HG03558 (cell line): ENCODE measurements at regions not wholly inside any gene's neighbourhood (a gene's known extent, or its start where the extent isn't known, plus 50 kb on each side); places are given as distances from the start of the nearest gene placed in this dataset.
"Not testable (repeated sequence)": the region's sequence is repeated elsewhere in the genome, so short reads cannot be mapped to it uniquely, and the experiment has no call there.

ENCODE experiments used
- ATAC-seq: cut with Tn5 transposase; IDR thresholded peaks from one replicate; pipeline ENCODE4 v1.9.1; 2021; ENCODE audit warnings: moderate number of reproducible peaks; ENCODE audit not compliant: unreplicated experiment; ENCODE audit errors: extremely low read depth

GRCh38 chr3:130569461-130570365 is 52.7 kb downstream of the COL6A6 start:
- ATAC-seq, result no peak

GRCh38 chr3:130572769-130573168 is 55.8 kb downstream of the COL6A6 start:
- no peak for ATAC-seq

DNA sequence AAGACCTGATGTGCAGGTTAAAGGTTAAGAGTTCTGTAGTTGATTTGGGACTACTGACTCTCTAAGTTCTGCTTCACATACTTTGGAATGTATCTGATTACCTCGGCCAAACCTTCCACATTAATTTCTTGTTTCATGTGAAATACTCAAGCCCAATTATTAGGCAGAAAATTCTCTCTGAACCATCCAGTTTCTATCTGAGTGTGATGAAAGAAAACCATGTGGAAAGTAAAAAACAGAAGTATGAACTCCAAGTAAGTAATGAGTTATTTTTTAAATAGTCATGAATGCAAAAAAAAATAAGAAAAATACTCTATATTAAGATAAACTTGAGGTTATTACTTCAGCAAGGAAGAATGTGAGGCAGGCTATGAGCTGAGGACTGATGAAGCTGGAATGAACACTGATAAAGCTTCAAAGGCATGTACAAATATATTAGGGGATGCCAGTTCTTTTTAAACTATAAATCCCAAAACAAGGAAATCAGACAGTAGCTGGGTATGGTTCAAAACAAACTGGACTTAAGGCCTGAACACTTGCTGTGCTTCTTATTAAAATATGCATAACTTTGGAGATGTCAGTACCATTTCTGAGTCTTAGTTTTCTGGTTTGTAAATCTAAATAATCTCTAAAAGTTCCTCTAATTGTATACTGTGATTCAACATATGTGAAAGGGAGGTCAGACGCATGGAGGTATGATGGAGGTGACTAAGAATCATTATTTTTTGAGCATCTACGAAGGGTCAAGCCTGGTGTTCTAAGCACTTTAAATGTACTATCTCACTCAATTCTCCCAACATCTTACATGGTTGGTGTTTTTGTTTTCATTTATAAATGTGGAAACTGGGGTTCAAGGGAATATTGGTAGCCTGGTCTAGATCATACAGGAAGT is 59.6 kb downstream of the COL6A6 start:
- no peak for ATAC-seq

- peak; percentile 84 for ATAC-seq
Observed at GRCh38 chr3:130582457-130583153, 65.6 kb downstream of the COL6A6 start.

GRCh38 chr3:130594749-130595148 is 77.8 kb downstream of the COL6A6 start:
- not testable (repeated sequence) for ATAC-seq

DNA sequence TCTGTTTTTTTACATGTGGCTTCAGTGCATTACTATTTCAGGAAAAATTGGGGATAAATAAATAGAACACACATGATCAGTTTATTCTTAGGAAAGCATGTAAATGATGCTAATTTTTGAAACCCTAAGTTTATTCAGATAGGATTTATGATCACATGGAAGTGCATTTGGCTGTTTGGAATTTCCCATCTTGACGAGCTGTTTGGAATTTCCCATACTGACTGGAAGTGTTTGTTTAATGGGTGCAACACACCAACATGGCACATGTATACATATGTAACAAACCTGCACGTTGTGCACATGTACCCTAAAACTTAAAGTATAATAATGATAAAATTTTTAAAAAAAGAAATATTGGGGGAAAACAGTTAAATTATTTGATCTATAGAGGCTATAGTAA is 79.5 kb downstream of the COL6A6 start:
- no peak for ATAC-seq

GRCh38 chr3:130601442-130601971 is 84.5 kb downstream of the COL6A6 start:
- ATAC-seq, result no peak

DNA sequence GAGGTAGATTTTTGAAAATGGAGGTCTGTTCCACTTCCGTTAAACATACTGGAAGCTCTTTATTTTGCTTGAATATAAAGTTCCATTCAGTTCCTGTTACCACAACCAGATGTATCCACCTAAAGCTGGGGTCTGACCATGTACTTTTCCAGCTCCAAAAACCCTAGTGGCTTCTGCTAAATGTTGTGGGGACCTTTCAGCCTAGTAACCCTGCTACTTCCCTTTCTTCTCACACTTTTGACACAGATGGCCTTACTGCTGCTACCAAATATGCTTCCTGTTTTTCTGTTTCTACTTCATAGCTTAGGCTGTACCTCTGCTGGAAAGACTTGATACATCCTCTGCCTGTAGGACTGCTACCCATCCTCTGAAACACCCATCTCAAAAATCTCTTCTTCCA is 87.8 kb downstream of the COL6A6 start:
- no peak for ATAC-seq

DNA sequence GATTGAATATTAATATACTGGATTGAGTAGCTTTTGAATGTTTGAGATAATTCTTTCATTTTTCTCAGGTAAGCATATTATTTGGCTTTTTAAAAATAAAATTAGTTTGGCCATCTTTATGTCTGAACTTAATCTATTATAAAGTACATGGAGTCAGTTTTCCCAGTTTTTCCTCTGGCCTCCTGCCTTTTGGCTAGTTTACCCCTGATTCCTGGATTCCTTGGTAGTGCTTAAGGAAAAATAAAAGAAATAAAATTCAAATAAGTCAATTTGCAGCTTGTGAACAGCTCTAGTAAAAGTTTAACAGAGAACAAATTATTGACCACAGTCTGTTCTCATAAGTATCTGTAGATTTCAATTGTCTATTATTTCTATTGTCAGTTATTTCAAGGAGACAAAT is 89.4 kb downstream of the COL6A6 start:
- ATAC-seq, result no peak

GRCh38 chr3:130607553-130608154 is 90.7 kb downstream of the COL6A6 start:
- ATAC-seq, result no peak

DNA sequence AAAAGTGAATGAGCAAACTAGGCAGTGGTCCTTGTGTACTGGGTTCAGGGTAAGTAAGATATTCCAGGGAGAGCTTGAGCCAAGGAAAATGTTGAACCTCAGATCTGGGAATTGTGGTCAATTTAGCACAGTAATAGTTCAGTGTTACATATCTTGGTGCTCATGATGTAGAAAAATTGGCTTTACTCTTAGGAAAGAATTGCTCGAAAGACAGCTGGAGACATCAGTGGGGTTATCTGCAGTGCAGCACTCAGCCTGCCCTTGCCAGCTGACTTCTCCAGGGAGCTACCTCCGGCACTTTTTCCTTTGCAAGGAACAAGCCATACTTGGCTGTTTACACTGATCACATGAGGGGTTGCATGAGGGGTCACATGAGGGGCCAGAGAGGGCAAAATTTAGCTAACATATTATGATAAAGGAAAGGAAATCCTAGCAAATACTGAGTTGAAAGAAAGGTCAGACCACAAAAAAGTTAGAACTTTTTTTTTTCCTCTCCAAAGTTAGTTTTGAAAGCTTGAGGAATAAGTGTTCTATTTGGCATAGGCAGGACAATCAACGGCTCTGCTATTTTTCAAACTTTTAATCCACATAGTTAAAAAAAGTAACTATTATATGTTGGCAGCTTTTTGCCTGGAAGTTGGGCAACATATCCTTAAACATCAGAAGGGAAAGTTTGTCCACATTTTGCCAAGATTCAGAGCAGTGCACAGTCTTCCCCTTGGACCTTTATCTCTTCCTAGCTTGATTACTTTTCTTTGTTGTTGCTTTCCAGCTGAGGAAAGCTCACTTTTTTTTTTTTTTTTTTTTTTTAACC is 92.4 kb downstream of the COL6A6 start:
- ATAC-seq, result no peak

GRCh38 chr3:130619196-130619595 is 102.2 kb downstream of the COL6A6 start:
- ATAC-seq, result no peak

GRCh38 chr3:130621824-130622223 is 104.8 kb downstream of the COL6A6 start:
- no peak for ATAC-seq

DNA sequence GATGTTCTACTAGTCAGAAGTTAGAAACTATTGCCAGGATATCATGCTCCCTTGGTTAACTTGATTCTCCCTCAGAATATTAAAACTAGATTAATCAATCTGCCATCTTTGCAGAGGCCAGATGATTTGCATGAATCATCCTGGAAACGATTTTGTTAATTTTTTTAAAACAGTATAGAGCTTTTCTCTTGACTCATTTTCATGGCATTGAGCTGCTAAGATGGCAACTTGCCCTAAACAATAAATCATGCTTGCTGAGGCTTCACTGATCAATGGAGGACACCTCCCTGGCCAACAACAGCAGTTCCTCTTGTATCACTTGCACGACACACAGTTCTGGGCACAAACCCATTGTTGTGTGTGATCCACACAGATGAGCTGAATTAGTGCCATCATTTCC is 109.1 kb downstream of the COL6A6 start:
- ATAC-seq, result no peak

DNA sequence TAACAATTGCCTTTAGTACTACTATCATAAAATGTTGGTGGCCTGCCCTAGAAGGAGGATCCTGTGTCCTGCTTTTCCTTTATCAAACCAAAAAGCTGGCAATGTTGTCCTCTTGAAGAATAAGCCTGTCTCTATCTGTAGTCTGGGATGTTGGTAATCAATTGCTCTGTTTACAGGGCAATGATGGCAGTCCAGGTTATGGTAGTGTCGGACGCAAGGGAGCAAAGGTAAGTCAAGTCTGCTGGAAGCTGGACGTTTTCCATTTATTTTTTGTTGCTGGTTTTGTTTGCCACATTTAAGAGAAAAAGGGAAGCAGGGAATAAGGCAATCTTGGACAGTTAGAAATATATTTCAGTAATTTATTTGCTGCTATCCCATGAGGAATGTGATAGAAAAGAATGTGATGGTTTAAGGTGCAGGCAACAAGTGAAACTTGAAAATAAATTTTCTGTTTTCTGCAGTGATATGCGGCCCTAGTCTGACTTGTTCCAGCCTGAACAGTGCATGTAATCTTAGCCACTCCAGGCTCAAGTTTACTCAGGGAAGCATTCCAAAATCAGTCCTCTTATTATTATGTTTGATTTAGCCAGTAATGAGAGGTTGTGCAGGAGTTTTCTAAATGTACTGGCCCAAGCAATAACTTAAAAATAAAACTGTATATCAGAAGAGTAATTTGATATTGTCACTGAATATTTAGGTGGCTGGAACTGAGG is 110.3 kb downstream of the COL6A6 start:
- ATAC-seq, result no peak

DNA sequence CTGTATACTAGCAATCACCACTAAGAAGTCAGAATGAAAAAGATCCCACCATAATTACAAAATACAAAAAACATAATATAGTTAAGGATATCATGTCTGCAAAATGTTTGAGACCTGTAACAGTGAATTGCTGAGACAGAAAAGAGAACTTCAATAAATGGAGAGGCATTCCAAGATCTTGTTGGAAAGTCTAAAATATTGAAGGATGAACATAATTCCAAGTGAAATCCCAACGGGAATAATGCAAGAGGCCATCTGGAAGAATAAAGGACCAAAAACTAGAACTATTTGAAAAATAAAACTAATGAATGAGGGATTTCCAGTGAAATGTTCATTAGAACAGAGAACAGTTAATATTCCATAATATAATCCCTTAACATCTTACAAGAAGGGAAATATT is 110.9 kb downstream of the COL6A6 start:
- ATAC-seq, result no peak
